Osteoblast (primary cell): ENCODE measurements at regions not wholly inside any gene's neighbourhood (a gene's known extent, or its start where the extent isn't known, plus 50 kb on each side); places are given as distances from the start of the nearest gene placed in this dataset.

Source experiments
- DNase-seq: peaks from one replicate; pipeline ENCODE4 v3.0.0; 2011; ENCODE audit warnings: low spot score, mixed read lengths; ENCODE audit not compliant: insufficient read length; ENCODE audit errors: missing footprints
- H2AFZ ChIP-seq: 2 replicates; pipeline ENCODE4 v1.6.0; 2011; ENCODE audit warnings: mild to moderate bottlenecking, low read length
- H3K27ac ChIP-seq: 2 replicates; pipeline ENCODE4 v1.5.1; 2011; ENCODE audit warnings: mild to moderate bottlenecking, low read depth, low read length, moderate library complexity
- H3K27me3 ChIP-seq: 2 replicates; pipeline ENCODE4 v1.6.0; 2012; ENCODE audit warnings: mild to moderate bottlenecking, control low read depth, inconsistent platforms, low read length, moderate library complexity; ENCODE audit not compliant: insufficient read depth
- H3K36me3 ChIP-seq: 2 replicates; pipeline ENCODE4 v1.5.1; 2011; ENCODE audit warnings: mild to moderate bottlenecking, low read length, control low read depth, moderate library complexity; ENCODE audit not compliant: insufficient read depth
- H3K4me1 ChIP-seq: 2 replicates; pipeline ENCODE4 v1.5.1; 2011; ENCODE audit warnings: mild to moderate bottlenecking, low read length, control low read depth, moderate library complexity; ENCODE audit not compliant: insufficient read depth
- H3K4me2 ChIP-seq: 2 replicates; pipeline ENCODE4 v1.6.0; 2011; ENCODE audit warnings: mild to moderate bottlenecking, low read length; ENCODE audit not compliant: insufficient read depth
- H3K4me3 ChIP-seq: fragments of 200-600 bp; sonication (generic); 3 replicates; pipeline ENCODE4 v1.5.1; 2012; ENCODE audit warnings: mild to moderate bottlenecking, low read length, inconsistent platforms; ENCODE audit not compliant: insufficient read depth
- H3K79me2 ChIP-seq: 2 replicates; pipeline ENCODE4 v1.6.0; 2012; ENCODE audit warnings: mild to moderate bottlenecking, low read length, control low read depth, inconsistent platforms; ENCODE audit not compliant: insufficient read depth
- H3K9me3 ChIP-seq: 2 replicates; pipeline ENCODE4 v1.5.1; 2011; ENCODE audit warnings: low read depth, low read length, control low read depth
- H4K20me1 ChIP-seq: 2 replicates; pipeline ENCODE4 v1.6.0; 2012; ENCODE audit warnings: mild to moderate bottlenecking, low read length, control low read depth; ENCODE audit not compliant: insufficient read depth
- TF ChIP-seq, protein P1 (sequence below): IDR thresholded peaks from 2 replicates; pipeline ENCODE4 v1.5.1; 2011; ENCODE audit warnings: mild to moderate bottlenecking, low read depth, low read length, moderate library complexity; ENCODE audit errors: extremely low read depth

DNA sequence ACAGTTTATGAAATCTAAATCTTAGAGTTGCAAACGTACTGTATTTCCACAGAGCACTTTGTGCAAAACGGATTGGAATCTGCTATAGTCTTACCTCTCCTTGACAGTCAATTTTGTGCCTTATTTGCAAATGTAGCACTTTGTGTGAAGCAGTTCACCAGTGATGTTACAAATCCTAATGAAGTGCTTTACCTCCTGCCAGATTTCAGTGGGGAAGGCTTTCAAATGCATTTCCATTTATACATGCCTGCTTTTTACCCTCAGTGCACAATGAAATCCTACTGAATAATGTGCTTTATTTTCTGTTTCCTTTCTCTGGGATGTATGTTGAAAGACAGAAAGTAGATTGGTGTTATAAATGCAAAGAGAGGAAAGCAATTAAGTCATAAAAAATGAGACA, 2141.6 kb upstream of the C9orf72 start:
- Histone ChIP-seq H4K20me1 (no peaks in the 10 kb centered on the region), H3K9me3 (peaks cover 2% of the 10 kb centered on the region), H2AFZ (no peak overlapping the region), H3K27me3 (no peaks in the 10 kb centered on the region), H3K79me2 (no peaks in the 10 kb centered on the region), H3K4me3 (no peak overlapping the region), H3K4me1 (no peaks in the 10 kb centered on the region), H3K36me3 (no peaks in the 10 kb centered on the region), H3K27ac (no peak overlapping the region), H3K4me2 (no peak overlapping the region)
- no peak for DNase-seq
- TF ChIP-seq, protein P1, sequence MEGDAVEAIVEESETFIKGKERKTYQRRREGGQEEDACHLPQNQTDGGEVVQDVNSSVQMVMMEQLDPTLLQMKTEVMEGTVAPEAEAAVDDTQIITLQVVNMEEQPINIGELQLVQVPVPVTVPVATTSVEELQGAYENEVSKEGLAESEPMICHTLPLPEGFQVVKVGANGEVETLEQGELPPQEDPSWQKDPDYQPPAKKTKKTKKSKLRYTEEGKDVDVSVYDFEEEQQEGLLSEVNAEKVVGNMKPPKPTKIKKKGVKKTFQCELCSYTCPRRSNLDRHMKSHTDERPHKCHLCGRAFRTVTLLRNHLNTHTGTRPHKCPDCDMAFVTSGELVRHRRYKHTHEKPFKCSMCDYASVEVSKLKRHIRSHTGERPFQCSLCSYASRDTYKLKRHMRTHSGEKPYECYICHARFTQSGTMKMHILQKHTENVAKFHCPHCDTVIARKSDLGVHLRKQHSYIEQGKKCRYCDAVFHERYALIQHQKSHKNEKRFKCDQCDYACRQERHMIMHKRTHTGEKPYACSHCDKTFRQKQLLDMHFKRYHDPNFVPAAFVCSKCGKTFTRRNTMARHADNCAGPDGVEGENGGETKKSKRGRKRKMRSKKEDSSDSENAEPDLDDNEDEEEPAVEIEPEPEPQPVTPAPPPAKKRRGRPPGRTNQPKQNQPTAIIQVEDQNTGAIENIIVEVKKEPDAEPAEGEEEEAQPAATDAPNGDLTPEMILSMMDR: no peak

DNA sequence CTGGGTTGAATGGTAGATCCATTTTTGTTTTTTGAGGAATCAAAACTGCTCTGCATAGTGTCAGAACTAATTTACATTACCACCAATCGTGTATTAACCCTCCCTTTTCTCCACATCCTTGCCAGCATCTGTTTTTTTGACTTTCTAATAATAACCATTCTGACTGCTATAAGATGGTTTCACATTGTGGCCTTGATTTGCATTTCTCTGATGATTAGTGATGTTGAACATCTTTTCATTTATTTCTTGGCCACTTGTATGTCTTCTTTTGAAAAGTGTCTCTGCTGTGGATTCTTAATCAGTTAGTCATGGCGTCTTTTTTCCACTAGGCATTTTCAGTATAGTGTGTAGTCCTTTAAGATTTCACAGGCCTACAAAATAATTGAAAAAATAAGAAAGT, 2144.3 kb upstream of the C9orf72 start:
- Histone ChIP-seq H3K79me2 (no peaks in the 10 kb centered on the region), H2AFZ (no peak overlapping the region), H3K27me3 (no peaks in the 10 kb centered on the region), H3K4me2 (no peak overlapping the region), H3K4me3 (no peak overlapping the region), H3K36me3 (no peaks in the 10 kb centered on the region), H4K20me1 (no peaks in the 10 kb centered on the region), H3K27ac (no peak overlapping the region), H3K9me3 (peaks cover 2% of the 10 kb centered on the region), H3K4me1 (no peaks in the 10 kb centered on the region)
- DNase-seq: no peak
- TF ChIP-seq, protein P1: no peak

DNA sequence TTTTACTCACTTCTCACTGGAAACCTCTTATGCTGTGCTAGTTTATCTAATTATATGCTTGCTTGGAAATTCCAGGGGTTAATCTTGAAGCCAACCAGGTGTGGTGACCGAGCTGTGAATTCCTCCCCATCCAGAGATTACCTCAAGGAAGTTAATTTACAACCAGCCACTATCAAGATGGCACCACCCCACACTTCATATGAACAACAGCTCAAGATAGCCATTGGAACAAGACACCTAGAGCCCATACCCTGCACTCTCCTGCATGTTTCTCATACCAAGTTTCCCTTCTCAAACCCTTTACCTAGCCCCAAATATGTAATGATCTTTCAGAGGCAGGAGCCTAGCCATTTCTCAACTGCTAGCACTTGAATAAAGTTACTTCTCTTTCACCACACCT, 2156.9 kb upstream of the C9orf72 start:
- Histone ChIP-seq H3K36me3 (no peaks in the 10 kb centered on the region), H3K27me3 (no peaks in the 10 kb centered on the region), H3K27ac (no peak overlapping the region), H3K4me1 (no peaks in the 10 kb centered on the region), H3K4me3 (no peak overlapping the region), H3K4me2 (no peak overlapping the region), H2AFZ (no peak overlapping the region), H4K20me1 (no peaks in the 10 kb centered on the region), H3K9me3 (peaks cover 6% of the 10 kb centered on the region), H3K79me2 (no peaks in the 10 kb centered on the region)
- no peak for DNase-seq
- TF ChIP-seq, protein P1: no peak

DNA sequence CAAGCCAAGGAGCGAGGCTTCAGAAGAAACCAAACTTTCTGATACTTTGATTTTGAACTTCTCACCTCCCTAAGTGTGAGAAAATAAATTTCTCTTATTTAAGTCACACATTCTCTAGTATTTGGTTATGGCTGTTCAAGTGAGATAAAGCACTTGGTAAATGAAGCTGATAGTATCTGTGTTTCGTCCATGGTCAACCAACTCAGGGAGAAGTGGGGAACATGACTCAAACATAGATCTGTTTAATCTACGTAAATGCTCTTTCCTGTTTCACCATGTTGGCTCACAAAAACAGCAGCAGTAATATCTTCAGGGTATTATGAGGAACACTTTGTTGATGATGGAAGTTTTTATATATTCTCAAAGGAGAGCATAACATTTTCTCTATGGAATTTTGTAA, 2167.2 kb upstream of the C9orf72 start:
- H4K20me1 ChIP-seq: no peaks in the 10 kb centered on the region
- H3K4me3 ChIP-seq: no peak overlapping the region
- H3K27ac ChIP-seq: no peak overlapping the region
- H2AFZ ChIP-seq: no peak overlapping the region
- H3K4me2 ChIP-seq: no peak overlapping the region
- DNase-seq: no peak
- no peaks in the 10 kb centered on the region for H3K27me3 ChIP-seq
- no peaks in the 10 kb centered on the region for H3K9me3 ChIP-seq
- no peaks in the 10 kb centered on the region for H3K79me2 ChIP-seq
- no peaks in the 10 kb centered on the region for H3K36me3 ChIP-seq
- TF ChIP-seq, protein P1: no peak
- no peaks in the 10 kb centered on the region for H3K4me1 ChIP-seq
